Bronchial epithelial cell (primary cell): ENCODE measurements at regions not wholly inside any gene's neighbourhood (a gene's known extent, or its start where the extent isn't known, plus 50 kb on each side); places are given as distances from the start of the nearest gene placed in this dataset.
"Not testable (repeated sequence)": the region's sequence is repeated elsewhere in the genome, so short reads cannot be mapped to it uniquely, and the experiment has no call there.

ENCODE experiments used
- DNase-seq: peaks from one replicate; pipeline ENCODE4 v3.0.0-alpha.2; 2010; ENCODE audit warnings: low read depth
- FAIRE-seq: peaks from 2 replicates; lab custom pipeline; 2011; peaks lifted over from hg19 to GRCh38; lab: Jason Lieb, UNC
- H3K27me3 ChIP-seq: 2 replicates; pipeline ENCODE4 v1.5.1; 2011; ENCODE audit warnings: low read length; ENCODE audit not compliant: control insufficient read depth, insufficient read depth
- H3K36me3 ChIP-seq: 2 replicates; pipeline ENCODE4 v1.5.1; 2011; ENCODE audit warnings: low read length; ENCODE audit not compliant: control insufficient read depth, insufficient read depth
- H3K4me3 ChIP-seq: 2 replicates; pipeline ENCODE4 v1.5.1; 2011; ENCODE audit warnings: mild to moderate bottlenecking, low read depth, low read length, control low read depth
- TF ChIP-seq, protein P1 (sequence below): IDR thresholded peaks from 2 replicates; pipeline ENCODE4 v1.5.1; 2011; ENCODE audit warnings: mild to moderate bottlenecking, moderate library complexity, low read length, control low read depth, inconsistent platforms; ENCODE audit not compliant: insufficient read depth, severe bottlenecking

DNA sequence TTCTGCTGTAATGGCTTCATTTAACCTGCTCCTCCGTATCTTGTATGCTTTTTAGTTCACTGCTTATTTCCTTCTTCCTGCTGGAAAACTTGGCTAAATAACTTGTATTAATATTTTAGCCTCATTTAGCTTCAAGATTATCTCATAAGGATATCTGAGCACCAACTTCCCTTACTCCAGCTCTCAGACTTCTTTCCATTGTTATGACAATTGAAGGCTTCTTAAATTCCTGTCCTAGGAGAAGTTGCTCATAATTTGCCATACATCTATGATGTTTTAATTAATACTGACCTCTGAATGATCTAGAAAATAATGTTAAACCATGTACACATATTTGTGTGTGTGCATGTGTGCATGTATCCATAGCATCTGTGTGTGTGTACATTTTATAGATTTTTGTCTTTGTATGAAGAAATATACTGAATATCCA is 1524.4 kb upstream of the TPTE start:
- TF ChIP-seq, protein P1, sequence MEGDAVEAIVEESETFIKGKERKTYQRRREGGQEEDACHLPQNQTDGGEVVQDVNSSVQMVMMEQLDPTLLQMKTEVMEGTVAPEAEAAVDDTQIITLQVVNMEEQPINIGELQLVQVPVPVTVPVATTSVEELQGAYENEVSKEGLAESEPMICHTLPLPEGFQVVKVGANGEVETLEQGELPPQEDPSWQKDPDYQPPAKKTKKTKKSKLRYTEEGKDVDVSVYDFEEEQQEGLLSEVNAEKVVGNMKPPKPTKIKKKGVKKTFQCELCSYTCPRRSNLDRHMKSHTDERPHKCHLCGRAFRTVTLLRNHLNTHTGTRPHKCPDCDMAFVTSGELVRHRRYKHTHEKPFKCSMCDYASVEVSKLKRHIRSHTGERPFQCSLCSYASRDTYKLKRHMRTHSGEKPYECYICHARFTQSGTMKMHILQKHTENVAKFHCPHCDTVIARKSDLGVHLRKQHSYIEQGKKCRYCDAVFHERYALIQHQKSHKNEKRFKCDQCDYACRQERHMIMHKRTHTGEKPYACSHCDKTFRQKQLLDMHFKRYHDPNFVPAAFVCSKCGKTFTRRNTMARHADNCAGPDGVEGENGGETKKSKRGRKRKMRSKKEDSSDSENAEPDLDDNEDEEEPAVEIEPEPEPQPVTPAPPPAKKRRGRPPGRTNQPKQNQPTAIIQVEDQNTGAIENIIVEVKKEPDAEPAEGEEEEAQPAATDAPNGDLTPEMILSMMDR: no peak
- DNase-seq (peak; percentile 67), FAIRE-seq (no peak)
- no peaks in the 10 kb centered on the region for H3K27me3 ChIP-seq
- H3K4me3 ChIP-seq: no peak overlapping the region
- H3K36me3 ChIP-seq: no peaks in the 10 kb centered on the region

DNA sequence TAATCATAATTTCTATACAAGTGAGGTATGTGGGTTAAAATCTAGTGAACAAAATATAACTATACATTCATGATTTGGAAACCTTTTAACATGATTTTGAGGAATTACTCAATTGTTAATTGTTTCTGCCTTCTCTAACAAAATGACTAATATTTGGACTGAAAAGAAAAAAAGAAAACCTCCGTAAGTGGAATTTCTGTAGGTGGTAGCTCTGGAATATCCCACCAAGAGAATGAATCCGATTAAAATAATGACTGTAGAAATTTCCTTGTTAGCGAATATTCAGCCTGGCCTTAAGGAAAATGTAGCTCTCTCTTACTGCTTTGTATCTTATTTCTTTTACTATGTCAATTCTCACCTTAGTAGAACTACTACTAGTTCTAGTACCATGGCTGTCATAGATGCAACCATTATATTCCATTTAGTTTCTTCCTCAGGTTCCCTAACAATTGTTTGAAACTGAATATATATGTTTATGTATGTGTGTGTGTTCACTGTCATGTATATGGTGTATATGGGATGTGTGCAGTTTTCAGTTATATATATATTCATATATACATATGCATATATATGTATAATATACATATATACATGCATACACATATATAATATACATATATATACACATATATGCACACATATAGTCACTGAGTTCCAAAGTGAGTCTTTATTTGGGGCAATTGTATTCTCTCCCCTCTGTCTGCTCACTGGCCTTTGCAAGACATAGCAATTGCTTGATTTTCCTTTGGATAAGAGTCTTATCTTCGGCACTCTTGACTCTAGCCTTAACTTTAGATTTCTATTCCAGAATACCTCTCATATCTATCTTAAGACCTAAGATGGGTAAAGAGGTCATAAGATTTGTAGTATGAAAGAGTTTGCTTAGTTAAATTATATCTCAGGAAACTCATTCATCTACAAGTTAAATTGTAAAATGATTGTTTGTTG is 1523.7 kb upstream of the TPTE start:
- H3K27me3 ChIP-seq, H3K36me3 ChIP-seq, H3K4me3 ChIP-seq, FAIRE-seq: not testable (repeated sequence)
- DNase-seq: peak; percentile 68

DNA sequence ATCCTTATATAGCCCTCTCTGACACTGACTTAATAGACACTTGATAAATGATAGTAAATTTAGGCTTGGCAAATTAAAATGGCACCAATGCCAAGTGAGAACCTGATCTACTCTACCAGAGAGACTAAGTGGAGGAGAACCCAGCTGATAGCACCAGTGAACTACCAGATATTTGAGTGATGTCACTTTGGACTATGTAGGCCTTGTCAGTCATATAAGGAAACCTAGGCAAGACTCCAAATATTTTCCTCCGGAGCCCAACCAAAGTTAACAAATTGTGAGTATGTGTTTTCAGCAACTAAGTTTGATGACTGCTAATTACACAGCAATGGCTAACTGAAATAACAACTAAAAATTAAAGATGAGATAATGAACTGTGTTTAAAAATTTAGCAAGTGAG is 1522.9 kb upstream of the TPTE start:
- not testable (repeated sequence) for FAIRE-seq, H3K4me3 ChIP-seq
- peak; percentile 74 for DNase-seq

DNA sequence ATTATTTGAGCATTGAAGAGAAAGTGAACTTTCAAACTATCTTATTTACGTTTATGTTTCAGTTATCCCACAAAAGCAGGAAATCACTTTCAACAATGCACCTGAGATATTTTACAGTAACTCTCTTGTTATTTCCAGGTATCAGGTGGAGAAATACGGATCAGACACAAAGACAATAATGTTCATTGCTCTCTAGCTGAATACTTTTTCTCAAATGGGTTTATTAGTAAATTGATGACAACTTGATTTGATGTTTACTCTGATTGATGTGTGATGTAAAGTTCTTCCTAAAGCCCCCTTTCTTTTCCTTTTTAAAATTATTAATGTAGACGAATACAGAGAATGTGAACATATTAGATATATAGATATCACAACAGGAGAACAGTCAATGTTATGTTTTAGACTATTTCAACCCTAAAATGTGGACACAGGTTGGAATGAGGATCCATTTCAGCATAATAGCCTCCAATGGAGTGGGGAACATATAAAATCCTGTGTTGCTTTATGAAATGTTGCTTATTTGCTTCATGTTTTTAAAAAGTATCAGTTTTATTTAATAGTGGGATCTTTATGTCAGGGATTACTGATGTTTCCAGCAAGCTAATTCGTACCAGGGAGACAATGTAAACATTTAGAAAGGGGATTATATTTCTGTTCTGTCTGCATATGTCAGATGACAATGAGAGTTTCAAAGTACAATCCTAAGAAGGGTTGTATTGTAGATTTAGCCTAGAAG is 1522.3 kb upstream of the TPTE start:
- DNase-seq (peak; percentile 65), FAIRE-seq (no peak)
- H3K4me3 ChIP-seq: no peak overlapping the region
- TF ChIP-seq, protein P1: no peak
- no peaks in the 10 kb centered on the region for H3K27me3 ChIP-seq
- H3K36me3 ChIP-seq: no peaks in the 10 kb centered on the region

More for the DNA sequence above, 1522.9 kb upstream of the TPTE start:
- H3K27me3 ChIP-seq, H3K36me3 ChIP-seq: not testable (repeated sequence)

DNA sequence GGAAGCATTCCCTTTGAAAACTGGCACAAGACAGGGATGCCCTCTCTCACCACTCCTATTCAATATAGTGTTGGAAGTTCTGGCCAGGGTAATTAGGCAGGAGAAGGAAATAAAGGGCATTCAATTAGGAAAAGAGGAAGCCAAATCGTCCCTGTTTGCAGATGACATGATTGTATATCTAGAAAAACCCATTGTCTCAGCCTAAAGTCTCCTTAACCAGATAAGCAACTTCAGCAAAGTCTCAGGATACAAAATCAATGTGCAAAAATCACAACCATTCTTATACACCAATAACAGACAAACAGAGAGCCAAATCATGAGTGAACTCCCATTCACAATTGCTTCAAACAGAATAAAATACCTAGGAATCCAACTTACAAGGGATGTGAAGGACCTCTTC is 1521.3 kb upstream of the TPTE start:
- H3K36me3 ChIP-seq, DNase-seq, H3K27me3 ChIP-seq, FAIRE-seq, H3K4me3 ChIP-seq: not testable (repeated sequence)

DNA sequence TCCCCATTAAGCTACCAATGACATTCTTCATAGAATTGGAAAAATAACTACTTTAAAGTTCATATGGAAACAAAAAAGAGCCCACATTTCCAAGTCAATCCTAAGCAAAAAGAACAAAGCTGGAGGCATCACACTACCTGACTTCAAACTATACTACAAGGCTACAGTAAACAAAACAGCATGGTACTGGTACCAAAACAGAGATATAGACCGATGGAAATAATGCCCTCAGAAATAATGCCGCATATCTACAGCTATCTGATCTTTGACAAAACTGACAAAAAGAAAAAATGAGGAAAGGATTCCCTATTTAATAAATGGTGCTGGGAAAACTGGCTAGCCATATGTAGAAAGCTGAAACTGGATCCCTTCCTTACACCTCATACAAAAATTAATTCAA is 1520.7 kb upstream of the TPTE start:
- H3K4me3 ChIP-seq, H3K36me3 ChIP-seq, FAIRE-seq, H3K27me3 ChIP-seq: not testable (repeated sequence)
- DNase-seq: peak; percentile 33

DNA sequence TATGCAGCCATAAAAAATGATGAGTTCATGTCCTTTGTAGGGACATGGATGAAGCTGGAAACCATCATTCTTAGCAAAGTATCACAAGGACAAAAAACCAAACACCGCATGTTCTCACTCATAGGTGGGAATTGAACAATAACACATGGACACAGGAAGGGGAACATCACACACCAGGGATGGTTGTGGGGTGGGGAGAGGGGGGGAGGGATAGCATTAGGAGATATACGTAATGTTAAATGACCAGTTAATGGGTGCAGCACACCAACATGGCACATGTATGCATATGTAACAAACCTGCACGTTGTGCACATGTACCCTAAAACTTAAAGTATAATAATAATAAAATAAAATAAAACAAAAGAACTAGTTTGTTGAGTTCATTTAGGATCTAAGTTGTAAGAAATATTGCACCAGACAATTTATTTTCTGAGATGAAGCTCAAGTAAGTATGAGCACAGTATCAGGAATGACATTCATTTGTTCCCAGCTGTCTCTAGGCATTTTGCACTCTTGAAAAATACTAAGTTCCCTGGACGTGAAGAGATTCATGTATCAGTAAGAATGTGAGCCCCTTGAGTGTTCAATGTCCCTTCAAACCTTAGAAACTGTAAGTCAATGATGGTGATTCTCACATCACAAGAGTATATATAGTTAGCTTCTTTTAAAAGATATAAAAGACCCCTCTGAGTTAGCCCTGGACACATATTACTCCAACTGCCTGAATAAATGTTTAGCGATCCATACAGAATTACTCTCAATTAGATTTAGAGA is 1519.3 kb upstream of the TPTE start:
- DNase-seq: peak; percentile 46
- H3K4me3 ChIP-seq, H3K27me3 ChIP-seq, H3K36me3 ChIP-seq, FAIRE-seq: not testable (repeated sequence)

DNA sequence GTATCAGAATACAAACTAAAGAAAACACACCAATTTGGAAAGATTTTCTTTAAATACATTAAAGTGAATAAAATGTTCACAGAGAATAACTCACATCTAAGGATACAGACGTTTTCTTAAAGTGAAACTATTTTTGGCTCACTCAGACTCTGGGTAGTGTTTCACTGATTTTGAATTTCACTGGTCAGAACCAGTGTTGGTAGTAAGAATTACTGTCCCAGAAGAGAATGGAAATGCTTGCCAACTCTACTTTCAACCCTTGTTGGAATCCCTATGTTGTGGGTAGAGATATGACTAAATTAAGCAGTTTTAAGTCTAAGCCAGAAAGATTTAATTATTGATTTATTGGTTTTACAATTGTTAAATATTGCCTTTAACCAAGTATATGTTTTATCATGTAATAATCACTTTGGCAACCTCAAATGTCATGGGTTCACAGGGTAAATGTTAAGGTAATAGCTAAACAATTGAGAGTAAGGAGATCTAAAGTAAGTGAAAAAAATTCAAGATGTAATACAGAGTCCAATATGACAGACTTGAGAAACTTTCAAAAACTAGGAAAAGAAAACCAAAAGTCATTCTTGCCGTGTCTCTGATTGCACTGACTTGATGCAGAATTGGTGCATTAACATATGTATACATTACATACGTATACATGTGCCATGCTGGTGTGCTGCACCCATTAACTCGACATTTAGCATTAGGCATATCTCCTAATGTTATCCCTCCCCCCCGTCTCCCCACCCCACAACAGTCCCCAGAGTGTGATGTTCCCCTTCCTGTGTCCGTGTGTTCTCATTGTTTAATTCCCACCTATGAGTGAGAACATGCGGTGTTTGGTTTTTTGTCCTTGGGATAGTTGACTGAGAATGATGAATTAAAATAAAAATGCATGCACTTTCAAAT is 1517.2 kb upstream of the TPTE start:
- FAIRE-seq, H3K36me3 ChIP-seq, H3K4me3 ChIP-seq, H3K27me3 ChIP-seq: not testable (repeated sequence)
- DNase-seq: peak; percentile 35

DNA sequence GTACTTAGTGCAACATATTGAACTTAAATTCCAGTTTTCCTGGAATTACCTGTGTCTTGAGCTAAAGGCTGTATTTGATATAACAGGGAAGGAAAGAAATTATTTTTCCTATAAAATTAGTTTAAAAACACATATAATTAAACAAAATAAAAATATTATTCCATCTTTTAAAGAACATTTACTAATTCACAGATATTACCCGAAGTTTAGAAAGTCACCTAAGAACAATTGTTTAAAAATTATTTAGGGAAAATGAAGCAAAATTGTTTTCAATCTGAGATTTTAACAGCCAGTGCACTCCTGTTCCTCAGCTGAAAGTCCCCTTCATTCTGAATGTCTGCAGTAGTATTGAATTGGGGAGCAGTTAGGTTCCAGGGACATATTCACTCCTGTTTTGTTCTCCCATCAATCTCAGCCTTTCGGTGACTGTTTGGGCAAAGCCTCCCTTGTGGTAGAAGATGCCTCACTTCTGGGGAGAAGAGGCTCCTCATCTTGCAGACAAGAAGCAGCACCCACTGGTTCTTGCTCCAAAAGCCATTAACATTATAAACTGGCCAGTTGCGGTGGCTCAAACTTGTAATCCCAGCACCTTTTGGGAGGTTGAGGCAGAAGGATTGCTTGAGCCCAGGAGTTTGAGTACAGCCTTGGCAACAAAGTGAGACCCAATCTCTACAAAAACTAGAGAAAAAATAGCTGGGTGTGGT is 1516.4 kb upstream of the TPTE start:
- not testable (repeated sequence) for FAIRE-seq, H3K36me3 ChIP-seq
- DNase-seq: peak; percentile 44

DNA sequence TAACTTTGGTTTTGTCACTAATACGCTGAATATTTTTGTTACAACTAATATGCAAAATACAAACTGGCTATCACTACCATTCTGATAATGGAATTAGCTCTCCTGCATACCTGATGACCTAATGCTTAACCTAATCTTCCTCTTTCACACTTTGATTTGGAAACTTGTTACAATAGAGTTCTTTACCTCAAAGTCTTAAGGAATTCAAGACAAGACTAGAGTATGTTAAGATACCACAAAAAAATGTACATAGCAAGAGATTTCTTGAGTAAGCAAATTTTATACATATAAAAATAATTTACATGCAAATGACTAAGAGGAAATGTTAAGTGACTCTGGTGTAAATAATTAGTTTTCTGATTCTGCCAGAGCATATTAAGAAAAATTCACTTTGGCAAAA is 1515.7 kb upstream of the TPTE start:
- not testable (repeated sequence) for FAIRE-seq, H3K27me3 ChIP-seq, H3K4me3 ChIP-seq, H3K36me3 ChIP-seq
- DNase-seq: peak; percentile 29

More for the DNA sequence above, 1516.4 kb upstream of the TPTE start:
- not testable (repeated sequence) for H3K4me3 ChIP-seq, H3K27me3 ChIP-seq
